Activated CD8-positive, alpha-beta memory T cell treated with anti-CD3 and anti-CD28 coated beads for 36 hours (primary cell): ENCODE measurements at regions not wholly inside any gene's neighbourhood (a gene's known extent, or its start where the extent isn't known, plus 50 kb on each side); places are given as distances from the start of the nearest gene placed in this dataset.
"Not testable (repeated sequence)": the region's sequence is repeated elsewhere in the genome, so short reads cannot be mapped to it uniquely, and the experiment has no call there.

Experiments
- CTCF ChIA-PET: fragments of 350-600 bp; sonication (Branson Sonifier 250); formaldehyde crosslinking; loops from one replicate; lab custom pipeline; 2021; ENCODE audit warnings: antibody characterized with exemption; lab: Charles Lee
- POLR2A ChIA-PET: fragments of 350-600 bp; sonication (Branson Sonifier 250); formaldehyde crosslinking; loops from one replicate; lab custom pipeline; 2021; ENCODE audit warnings: antibody characterized with exemption; lab: Charles Lee

- ChIA-PET POLR2A (no interaction called here), CTCF (no interaction called here)
These were observed 333.4 kb downstream of the BCKDHB start for GRCh38 chr6:80439721-80440470.

- CTCF ChIA-PET: no interaction called here
- POLR2A ChIA-PET: no interaction called here
These were observed 332.3 kb downstream of the BCKDHB start for GRCh38 chr6:80438772-80439171.

GRCh38 chr6:80437801-80438200, 331.3 kb downstream of the BCKDHB start:
- ChIA-PET CTCF (no interaction called here), POLR2A (no interaction called here)

GRCh38 chr6:80437221-80437620, 330.8 kb downstream of the BCKDHB start:
- ChIA-PET POLR2A (no interaction called here), CTCF (no interaction called here)

GRCh38 chr6:80436663-80437062, 330.2 kb downstream of the BCKDHB start:
- ChIA-PET POLR2A (no interaction called here), CTCF (interaction anchor here (0.6 to 0.7 kb wide), 2 partner anchors 14 to 333 kb away, joined by 3 read pairs; no protein-coding TSS in a partner anchor)

- ChIA-PET POLR2A (no interaction called here), CTCF (no interaction called here)
These were observed 329.0 kb downstream of the BCKDHB start for GRCh38 chr6:80435457-80435856.

- CTCF ChIA-PET: no interaction called here
These were observed 328.4 kb downstream of the BCKDHB start for GRCh38 chr6:80434691-80435350.

GRCh38 chr6:80433673-80434025, 327.2 kb downstream of the BCKDHB start:
- POLR2A ChIA-PET: no interaction called here
- CTCF ChIA-PET: no interaction called here

More at GRCh38 chr6:80434691-80435350, 328.4 kb downstream of the BCKDHB start:
- POLR2A ChIA-PET: no interaction called here

- CTCF ChIA-PET: no interaction called here
- POLR2A ChIA-PET: no interaction called here
These were observed 326.7 kb downstream of the BCKDHB start for GRCh38 chr6:80433010-80433672.

GRCh38 chr6:80425089-80425823, 318.8 kb downstream of the BCKDHB start:
- ChIA-PET CTCF (interaction anchor here (1.0 kb wide), 1 partner anchor 29 kb away, joined by 3 read pairs; no protein-coding TSS in a partner anchor), POLR2A (no interaction called here)

GRCh38 chr6:80411486-80411885, 305.0 kb downstream of the BCKDHB start:
- ChIA-PET POLR2A (no interaction called here), CTCF (no interaction called here)

GRCh38 chr6:80407976-80408375, 301.5 kb downstream of the BCKDHB start:
- POLR2A ChIA-PET: not testable (repeated sequence)
- CTCF ChIA-PET: interaction anchor here (0.7 kb wide), 1 partner anchor 1922 kb away, joined by 3 read pairs; no protein-coding TSS in a partner anchor

GRCh38 chr6:80404889-80405288, 298.4 kb downstream of the BCKDHB start:
- CTCF ChIA-PET: no interaction called here

GRCh38 chr6:80403365-80403764, 296.9 kb downstream of the BCKDHB start:
- ChIA-PET POLR2A (no interaction called here), CTCF (no interaction called here)

More at GRCh38 chr6:80404889-80405288, 298.4 kb downstream of the BCKDHB start:
- POLR2A ChIA-PET: no interaction called here

GRCh38 chr6:80402266-80402665, 295.8 kb downstream of the BCKDHB start:
- POLR2A ChIA-PET: no interaction called here
- CTCF ChIA-PET: no interaction called here
